ENCODE measurements at regions not wholly inside any gene's neighbourhood (a gene's known extent, or its start where the extent isn't known, plus 50 kb on each side); places are given as distances from the start of the nearest gene placed in this dataset.
"Not testable (repeated sequence)": the region's sequence is repeated elsewhere in the genome, so short reads cannot be mapped to it uniquely, and the experiment has no call there.

GRCh38 chr6:18527836-18528743 is 140.9 kb downstream of the RNF144B start:
- Mint-ChIP-seq H3K27ac (no peak overlapping the region), H3K36me3 (ENCODE audit: low read depth) (no peaks in the 10 kb centered on the region), H3K4me1 (no peaks in the 10 kb centered on the region), H3K27me3 (peaks cover 13% of the 10 kb centered on the region), H3K4me3 (no peak overlapping the region), H3K9me3 (no peaks in the 10 kb centered on the region)
- ATAC-seq (replicated peaks) = no peak

GRCh38 chr6:18530201-18530600 is 143.1 kb downstream of the RNF144B start:
- Mint-ChIP-seq H3K9me3 (no peaks in the 10 kb centered on the region), H3K27me3 (peaks cover 9% of the 10 kb centered on the region), H3K4me1 (no peaks in the 10 kb centered on the region), H3K27ac (no peak overlapping the region), H3K4me3 (no peak overlapping the region), H3K36me3 (ENCODE audit: low read depth) (no peaks in the 10 kb centered on the region)
- ATAC-seq (replicated peaks) = no peak

GRCh38 chr6:18532139-18532538 is 145.0 kb downstream of the RNF144B start:
- H3K27ac Mint-ChIP-seq = no peak overlapping the region
- no peak for ATAC-seq (replicated peaks)
- no peaks in the 10 kb centered on the region for H3K4me1 Mint-ChIP-seq
- H3K9me3 Mint-ChIP-seq = no peaks in the 10 kb centered on the region
- peaks cover 9% of the 10 kb centered on the region for H3K27me3 Mint-ChIP-seq
- H3K4me3 Mint-ChIP-seq = no peak overlapping the region
- H3K36me3 Mint-ChIP-seq (ENCODE audit: low read depth) = no peaks in the 10 kb centered on the region

- peaks cover 9% of the 10 kb centered on the region for H3K27me3 Mint-ChIP-seq
- ATAC-seq (replicated peaks) = no peak
- H3K4me3 Mint-ChIP-seq = no peak overlapping the region
- no peaks in the 10 kb centered on the region for H3K9me3 Mint-ChIP-seq
- H3K4me1 Mint-ChIP-seq = no peaks in the 10 kb centered on the region
- no peaks in the 10 kb centered on the region for H3K36me3 Mint-ChIP-seq (ENCODE audit: low read depth)
- H3K27ac Mint-ChIP-seq = no peak overlapping the region
Measured at GRCh38 chr6:18533793-18534192, 146.6 kb downstream of the RNF144B start.

- Mint-ChIP-seq H3K27me3 (peaks cover 23% of the 10 kb centered on the region), H3K9me3 (no peaks in the 10 kb centered on the region), H3K27ac (no peak overlapping the region), H3K36me3 (ENCODE audit: low read depth) (no peaks in the 10 kb centered on the region), H3K4me1 (no peaks in the 10 kb centered on the region), H3K4me3 (no peak overlapping the region)
- ATAC-seq (replicated peaks) = no peak
Measured at GRCh38 chr6:18536591-18537055, 149.5 kb downstream of the RNF144B start.

- H3K27me3 Mint-ChIP-seq = peaks cover 18% of the 10 kb centered on the region
- no peak overlapping the region for H3K27ac Mint-ChIP-seq
- peaks cover 3% of the 10 kb centered on the region for H3K9me3 Mint-ChIP-seq
- ATAC-seq (replicated peaks) = no peak
- no peaks in the 10 kb centered on the region for H3K4me1 Mint-ChIP-seq
- no peaks in the 10 kb centered on the region for H3K36me3 Mint-ChIP-seq (ENCODE audit: low read depth)
- no peak overlapping the region for H3K4me3 Mint-ChIP-seq
Measured at GRCh38 chr6:18538315-18538714, 151.2 kb downstream of the RNF144B start.

- Mint-ChIP-seq H3K9me3 (peaks cover 24% of the 10 kb centered on the region), H3K27me3 (peaks cover 28% of the 10 kb centered on the region), H3K36me3 (ENCODE audit: low read depth) (no peaks in the 10 kb centered on the region), H3K4me1 (no peaks in the 10 kb centered on the region), H3K27ac (no peak overlapping the region), H3K4me3 (no peak overlapping the region)
- no peak for ATAC-seq (replicated peaks)
Measured at GRCh38 chr6:18543051-18543450, 155.9 kb downstream of the RNF144B start.

DNA sequence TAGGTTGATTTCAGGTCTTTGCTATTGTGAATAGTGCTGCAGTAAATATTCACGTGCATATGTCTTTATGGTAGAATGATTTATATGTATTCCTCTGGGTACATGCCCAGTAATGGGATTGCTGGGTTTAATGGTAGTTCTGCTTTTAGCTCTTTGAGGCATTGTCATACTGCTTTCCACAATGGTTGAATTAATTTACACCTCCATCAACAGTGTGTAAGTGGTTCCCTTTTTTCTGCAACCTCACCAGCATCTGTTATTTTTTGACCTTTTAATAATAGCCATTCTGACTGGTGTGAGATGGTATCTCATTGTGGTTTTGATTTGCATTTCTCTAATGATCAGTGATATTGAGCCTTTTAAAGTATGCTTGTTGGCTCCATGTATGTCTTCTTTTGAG is 158.0 kb downstream of the RNF144B start:
- Mint-ChIP-seq H3K27me3 (peaks cover 24% of the 10 kb centered on the region), H3K9me3 (peaks cover 24% of the 10 kb centered on the region)
- not testable (repeated sequence) for ATAC-seq (replicated peaks); H3K27ac Mint-ChIP-seq; H3K36me3 Mint-ChIP-seq (ENCODE audit: low read depth); H3K4me3 Mint-ChIP-seq; H3K4me1 Mint-ChIP-seq

GRCh38 chr6:18545726-18546125 is 158.6 kb downstream of the RNF144B start:
- Mint-ChIP-seq H3K9me3 (peaks cover 24% of the 10 kb centered on the region), H3K36me3 (ENCODE audit: low read depth) (no peaks in the 10 kb centered on the region), H3K4me1 (no peaks in the 10 kb centered on the region), H3K27ac (no peak overlapping the region), H3K27me3 (peaks cover 25% of the 10 kb centered on the region), H3K4me3 (no peak overlapping the region)
- ATAC-seq (replicated peaks) = no peak

GRCh38 chr6:18550119-18550518 is 163.0 kb downstream of the RNF144B start:
- Mint-ChIP-seq H3K36me3 (ENCODE audit: low read depth) (no peaks in the 10 kb centered on the region), H3K9me3 (peaks cover 7% of the 10 kb centered on the region), H3K4me3 (no peak overlapping the region), H3K27me3 (peaks cover 29% of the 10 kb centered on the region), H3K27ac (no peak overlapping the region), H3K4me1 (no peaks in the 10 kb centered on the region)
- ATAC-seq (replicated peaks) = no peak

DNA sequence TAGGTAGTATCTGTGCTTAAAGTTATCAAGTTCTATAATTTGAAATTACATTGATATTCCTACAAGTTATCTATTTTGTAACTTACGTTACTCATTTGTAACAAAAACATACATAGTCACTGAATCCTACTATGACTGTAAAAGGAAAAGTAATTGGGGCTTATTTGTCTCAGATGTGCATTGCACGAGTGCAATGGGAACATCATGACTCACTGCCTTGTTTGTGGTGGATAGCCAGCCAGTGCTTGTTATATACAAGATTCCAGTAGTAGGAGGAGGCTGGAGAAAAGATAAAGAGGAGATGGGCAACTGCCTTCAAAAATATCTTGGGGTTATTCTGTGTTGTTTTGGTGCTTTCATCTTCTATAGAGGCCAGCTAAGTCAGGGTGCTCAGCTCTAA is 164.1 kb downstream of the RNF144B start:
- H3K4me1 Mint-ChIP-seq = no peaks in the 10 kb centered on the region
- H3K27me3 Mint-ChIP-seq = peaks cover 29% of the 10 kb centered on the region
- no peak for ATAC-seq (replicated peaks)
- H3K36me3 Mint-ChIP-seq (ENCODE audit: low read depth) = no peaks in the 10 kb centered on the region
- no peak overlapping the region for H3K27ac Mint-ChIP-seq
- no peak overlapping the region for H3K4me3 Mint-ChIP-seq
- peaks cover 1% of the 10 kb centered on the region for H3K9me3 Mint-ChIP-seq

GRCh38 chr6:18555750-18556149 is 168.6 kb downstream of the RNF144B start:
- Mint-ChIP-seq H3K9me3 (no peaks in the 10 kb centered on the region), H3K4me3 (no peak overlapping the region), H3K27me3 (peaks cover 32% of the 10 kb centered on the region), H3K27ac (no peak overlapping the region), H3K36me3 (ENCODE audit: low read depth) (no peaks in the 10 kb centered on the region), H3K4me1 (no peaks in the 10 kb centered on the region)
- ATAC-seq (replicated peaks) = no peak

DNA sequence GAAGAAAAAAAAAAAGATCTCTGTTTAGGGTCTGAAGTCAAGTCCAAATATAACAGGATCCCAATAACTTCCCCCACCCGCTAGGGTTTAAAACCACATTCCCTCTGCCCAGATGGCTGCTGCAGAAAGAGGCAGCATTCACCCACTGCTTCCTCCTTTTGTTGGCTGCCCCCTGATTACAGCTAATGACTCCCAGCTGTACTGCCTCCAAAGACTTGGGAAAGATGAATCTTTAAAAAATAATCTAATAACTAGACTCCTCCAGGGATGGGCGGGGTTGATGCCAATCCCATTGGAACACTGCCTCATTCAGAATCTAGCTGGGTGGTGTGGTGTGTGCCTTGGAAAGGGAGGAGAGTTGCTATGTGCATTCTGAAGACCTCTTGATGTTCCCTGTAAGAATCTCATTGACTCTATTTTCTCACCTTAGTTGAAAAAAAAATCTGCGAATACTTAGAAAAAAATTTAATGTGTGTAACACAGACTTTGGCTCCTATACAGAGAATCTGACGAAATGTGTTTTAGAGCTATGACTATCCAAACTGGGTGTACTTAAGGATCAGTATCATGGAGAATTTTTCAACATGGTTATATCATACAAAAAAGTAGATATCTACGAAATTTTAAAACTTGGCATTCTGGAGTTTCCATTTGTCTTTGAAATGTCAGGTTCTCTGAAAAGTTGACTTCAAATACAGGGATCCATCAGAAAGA is 174.0 kb downstream of the RNF144B start:
- Mint-ChIP-seq H3K36me3 (ENCODE audit: low read depth) (no peaks in the 10 kb centered on the region), H3K4me1 (no peaks in the 10 kb centered on the region), H3K9me3 (no peaks in the 10 kb centered on the region), H3K27ac (no peak overlapping the region), H3K4me3 (no peak overlapping the region), H3K27me3 (peaks cover 18% of the 10 kb centered on the region)
- no peak for ATAC-seq (replicated peaks)

- H3K4me3 Mint-ChIP-seq = no peak overlapping the region
- H3K27ac Mint-ChIP-seq = no peak overlapping the region
- no peaks in the 10 kb centered on the region for H3K36me3 Mint-ChIP-seq (ENCODE audit: low read depth)
- no peaks in the 10 kb centered on the region for H3K9me3 Mint-ChIP-seq
- H3K4me1 Mint-ChIP-seq = no peaks in the 10 kb centered on the region
- peaks cover 20% of the 10 kb centered on the region for H3K27me3 Mint-ChIP-seq
- no peak for ATAC-seq (replicated peaks)
Measured at GRCh38 chr6:18562726-18563125, 175.6 kb downstream of the RNF144B start.

GRCh38 chr6:18564775-18565174 is 177.6 kb downstream of the RNF144B start:
- Mint-ChIP-seq H3K4me3 (no peak overlapping the region), H3K9me3 (no peaks in the 10 kb centered on the region), H3K36me3 (ENCODE audit: low read depth) (no peaks in the 10 kb centered on the region), H3K27me3 (peaks cover 20% of the 10 kb centered on the region), H3K4me1 (no peaks in the 10 kb centered on the region), H3K27ac (no peak overlapping the region)
- ATAC-seq (replicated peaks) = no peak
